GM12873 (cell line): ENCODE measurements at regions not wholly inside any gene's neighbourhood (a gene's known extent, or its start where the extent isn't known, plus 50 kb on each side); places are given as distances from the start of the nearest gene placed in this dataset.

Experiments used
- CTCF ChIP-seq: IDR thresholded peaks from 2 replicates; pipeline ENCODE4 v1.5.1; 2012; ENCODE audit warnings: low read depth, mild to moderate bottlenecking, moderate library complexity, low read length, control low read depth; ENCODE audit not compliant: insufficient read depth; ENCODE audit errors: missing control alignments

- TF ChIP-seq CTCF = no peak
Measured at GRCh38 chr2:238600506-238601432, 174.0 kb downstream of the ASB1 start.

GRCh38 chr2:238601433-238602222 is 174.9 kb downstream of the ASB1 start:
- no peak for TF ChIP-seq CTCF

- TF ChIP-seq CTCF = no peak
Measured at GRCh38 chr2:238602223-238602960, 175.7 kb downstream of the ASB1 start.

- TF ChIP-seq CTCF = no peak
Measured at GRCh38 chr2:238603596-238603995, 176.9 kb downstream of the ASB1 start.

GRCh38 chr2:238606311-238606710 is 179.6 kb downstream of the ASB1 start:
- TF ChIP-seq CTCF = no peak

- no peak for TF ChIP-seq CTCF
Measured at GRCh38 chr2:238613610-238614009, 186.9 kb downstream of the ASB1 start.

GRCh38 chr2:238614376-238614775 is 187.6 kb downstream of the ASB1 start:
- TF ChIP-seq CTCF = no peak
